CD4-positive, alpha-beta T cell (primary cell): ENCODE measurements at regions not wholly inside any gene's neighbourhood (a gene's known extent, or its start where the extent isn't known, plus 50 kb on each side); places are given as distances from the start of the nearest gene placed in this dataset.

ENCODE experiments used
- ATAC-seq: fragments of 200-7000 bp; cut with Tn5 transposase; one replicate; pipeline ENCODE4 v1.10.0; 2022; ENCODE audit warnings: mild to moderate bottlenecking; ENCODE audit not compliant: poor library complexity
- CTCF ChIA-PET: fragments of 350-600 bp; sonication (Branson Sonifier 250); formaldehyde crosslinking; loops from one replicate; lab custom pipeline; 2021; ENCODE audit warnings: antibody characterized with exemption, inconsistent platforms; lab: Charles Lee
- POLR2A ChIA-PET: fragments of 350-600 bp; sonication (Branson Sonifier 250); formaldehyde crosslinking; loops from one replicate; lab custom pipeline; 2021; ENCODE audit warnings: antibody characterized with exemption, inconsistent platforms; lab: Charles Lee
- DNase-seq, 14 experiments: peaks; one replicate each; pipeline ENCODE4 v3.0.0-alpha.2; 2013 to 2020; ENCODE audit warnings: mixed read lengths in 2 of 14
- H3K27ac ChIP-seq, 2 donors: one replicate each; pipeline versions ENCODE4 v1.5.1 to v1.7.0; 2013; ENCODE audit warnings: low read length in 2 of 2, low read depth in 1 of 2, mild to moderate bottlenecking in 1 of 2
- H3K27me3 ChIP-seq, 2 experiments: 1 replicate in 1 of 2; 2 replicates in 1 of 2; pipeline versions ENCODE4 v1.6.1 to v1.7.0; 2013; ENCODE audit warnings: low read length in 2 of 2, control low read depth in 1 of 2, mild to moderate bottlenecking in 1 of 2, moderate library complexity in 1 of 2; ENCODE audit not compliant: insufficient read depth in 2 of 2, control insufficient read depth in 1 of 2
- H3K36me3 ChIP-seq: one replicate; pipeline ENCODE4 v1.6.1; 2013; ENCODE audit warnings: low read length, control low read depth; ENCODE audit not compliant: insufficient read depth
- H3K4me1 ChIP-seq: one replicate; pipeline ENCODE4 v1.6.1; 2013; ENCODE audit warnings: low read length, control low read depth; ENCODE audit not compliant: insufficient read depth
- H3K4me3 ChIP-seq: one replicate; pipeline ENCODE4 v1.5.1; 2013; ENCODE audit warnings: mild to moderate bottlenecking, low read length, moderate library complexity
- H3K9me3 ChIP-seq, 2 experiments: 1 replicate in 1 of 2; 2 replicates in 1 of 2; pipeline versions ENCODE4 v1.6.1 to v1.7.0; 2013; ENCODE audit warnings: low read length in 2 of 2, mild to moderate bottlenecking in 2 of 2, control low read depth in 1 of 2, moderate library complexity in 1 of 2; ENCODE audit not compliant: control insufficient read depth in 1 of 2, insufficient read depth in 1 of 2
- H3K27ac Mint-ChIP-seq: one replicate; pipeline ENCODE4 v1.8.0; 2020; ENCODE audit warnings: mixed read lengths
- H3K27me3 Mint-ChIP-seq: one replicate; pipeline ENCODE4 v1.8.0; 2021; ENCODE audit warnings: mixed read lengths
- H3K36me3 Mint-ChIP-seq: one replicate; pipeline ENCODE4 v1.8.0; 2021; ENCODE audit warnings: low read depth, mixed read lengths
- H3K4me1 Mint-ChIP-seq: one replicate; pipeline ENCODE4 v1.8.0; 2021; ENCODE audit warnings: low read depth, mixed read lengths
- H3K4me3 Mint-ChIP-seq: one replicate; pipeline ENCODE4 v1.8.0; 2020; ENCODE audit warnings: mild to moderate bottlenecking, mixed read lengths
- H3K9me3 Mint-ChIP-seq: one replicate; pipeline ENCODE4 v1.8.0; 2020; ENCODE audit warnings: mixed read lengths
- CTCF ChIP-seq: fragments of 200-600 bp; IDR thresholded peaks from one replicate; pipeline ENCODE4 v1.8.0; 2022; ENCODE audit warnings: antibody characterized with exemption, mild to moderate bottlenecking
- intact Hi-C, 2 experiments: fragments of 100-400 bp; cut with DNase I in 1 of 2; cut with micrococcal nuclease in 1 of 2; formaldehyde crosslinking; loops; one replicate each; pipeline versions ENCODE4 v1.15.1 to v1.9.0; 2023 to 2025; cut with DNase I, micrococcal nuclease

GRCh38 chr13:67951431-67951830, 721.3 kb upstream of the PCDH9 start:
- Histone ChIP-seq H3K27ac (no peak overlapping the region), H3K4me1 (no peaks in the 10 kb centered on the region), H3K9me3 (peaks cover 0 to 3% of the 10 kb centered on the region in 2 experiments), H3K36me3 (no peaks in the 10 kb centered on the region), H3K4me3 (no peak overlapping the region), H3K27me3 (no peaks in the 10 kb centered on the region)
- Mint-ChIP-seq H3K9me3 (peaks cover 15% of the 10 kb centered on the region), H3K27me3 (no peaks in the 10 kb centered on the region), H3K36me3 (no peaks in the 10 kb centered on the region), H3K27ac (no peak overlapping the region), H3K4me1 (no peaks in the 10 kb centered on the region), H3K4me3 (no peak overlapping the region)
- ChIA-PET POLR2A (no interaction called here), CTCF (no interaction called here)
- DNase-seq (no peak), ATAC-seq (no peak)
- TF ChIP-seq CTCF, result no peak
- intact Hi-C loops, result no loop called here

- DNase-seq (no peak), ATAC-seq (no peak)
- no peaks in the 10 kb centered on the region for H3K9me3 ChIP-seq
- Mint-ChIP-seq H3K9me3 (peaks cover 13% of the 10 kb centered on the region), H3K27ac (no peak overlapping the region), H3K36me3 (no peaks in the 10 kb centered on the region), H3K27me3 (no peaks in the 10 kb centered on the region), H3K4me3 (no peak overlapping the region), H3K4me1 (no peaks in the 10 kb centered on the region)
- no peaks in the 10 kb centered on the region for H3K27me3 ChIP-seq
- POLR2A ChIA-PET, result no interaction called here
- no peaks in the 10 kb centered on the region for H3K36me3 ChIP-seq
- TF ChIP-seq CTCF, result no peak
- no peak overlapping the region for H3K4me3 ChIP-seq
- CTCF ChIA-PET, result no interaction called here
- no peaks in the 10 kb centered on the region for H3K4me1 ChIP-seq
- no peak overlapping the region for H3K27ac ChIP-seq
- intact Hi-C loops, result no loop called here
Observed at GRCh38 chr13:67950603-67951002, 720.5 kb upstream of the PCDH9 start.

GRCh38 chr13:67946131-67946530, 716.0 kb upstream of the PCDH9 start:
- CTCF ChIA-PET, result no interaction called here
- H3K4me3 Mint-ChIP-seq, result no peak overlapping the region

More at GRCh38 chr13:67946131-67946530, 716.0 kb upstream of the PCDH9 start:
- POLR2A ChIA-PET, result no interaction called here
- H3K36me3 Mint-ChIP-seq, result no peaks in the 10 kb centered on the region
- TF ChIP-seq CTCF, result no peak
- H3K4me1 ChIP-seq, result no peaks in the 10 kb centered on the region
- H3K27me3 Mint-ChIP-seq, result no peaks in the 10 kb centered on the region
- no peaks in the 10 kb centered on the region for H3K27me3 ChIP-seq
- no peak for ATAC-seq
- intact Hi-C loops, result no loop called here
- H3K4me3 ChIP-seq, result no peak overlapping the region
- DNase-seq, result no peak
- H3K9me3 Mint-ChIP-seq, result peaks cover 12% of the 10 kb centered on the region
- H3K27ac ChIP-seq, result no peak overlapping the region
- H3K9me3 ChIP-seq, result no peaks in the 10 kb centered on the region
- H3K4me1 Mint-ChIP-seq, result no peaks in the 10 kb centered on the region
- H3K36me3 ChIP-seq, result no peaks in the 10 kb centered on the region
- H3K27ac Mint-ChIP-seq, result no peak overlapping the region
